ENCODE measurements at regions not wholly inside any gene's neighbourhood (a gene's known extent, or its start where the extent isn't known, plus 50 kb on each side); places are given as distances from the start of the nearest gene placed in this dataset.

- no peaks in the 10 kb centered on the region for H3K9me3 ChIP-seq (ENCODE audit: low read length)
- no peak overlapping the region for H3K4me3 ChIP-seq (ENCODE audit: low read length)
- H3K27me3 ChIP-seq (ENCODE audit: insufficient read depth, low read length) = no peaks in the 10 kb centered on the region
- H2AFZ ChIP-seq (ENCODE audit: low read depth, low read length) = no peak overlapping the region
- no peaks in the 10 kb centered on the region for H3K4me1 ChIP-seq (ENCODE audit: insufficient read depth, low read length)
- no peaks in the 10 kb centered on the region for H3K36me3 ChIP-seq (ENCODE audit: insufficient read depth, low read length)
Measured at GRCh38 chr12:127567531-127567930, 699.4 kb upstream of the TMEM132C start.

- H3K9me3 ChIP-seq (ENCODE audit: low read length) = no peaks in the 10 kb centered on the region
- no peaks in the 10 kb centered on the region for H3K36me3 ChIP-seq (ENCODE audit: insufficient read depth, low read length)
- no peak overlapping the region for H2AFZ ChIP-seq (ENCODE audit: low read depth, low read length)
- H3K4me1 ChIP-seq (ENCODE audit: insufficient read depth, low read length) = no peaks in the 10 kb centered on the region
- no peaks in the 10 kb centered on the region for H3K27me3 ChIP-seq (ENCODE audit: insufficient read depth, low read length)
- H3K4me3 ChIP-seq (ENCODE audit: low read length) = no peak overlapping the region
Measured at GRCh38 chr12:127570387-127570786, 696.6 kb upstream of the TMEM132C start.

GRCh38 chr12:127570793-127571360, 696.1 kb upstream of the TMEM132C start:
- H3K27me3 ChIP-seq (ENCODE audit: insufficient read depth, low read length) = no peaks in the 10 kb centered on the region
- no peaks in the 10 kb centered on the region for H3K36me3 ChIP-seq (ENCODE audit: insufficient read depth, low read length)
- H3K4me1 ChIP-seq (ENCODE audit: insufficient read depth, low read length) = no peaks in the 10 kb centered on the region
- H3K9me3 ChIP-seq (ENCODE audit: low read length) = no peaks in the 10 kb centered on the region
- no peak overlapping the region for H3K4me3 ChIP-seq (ENCODE audit: low read length)
- H2AFZ ChIP-seq (ENCODE audit: low read depth, low read length) = no peak overlapping the region

DNA sequence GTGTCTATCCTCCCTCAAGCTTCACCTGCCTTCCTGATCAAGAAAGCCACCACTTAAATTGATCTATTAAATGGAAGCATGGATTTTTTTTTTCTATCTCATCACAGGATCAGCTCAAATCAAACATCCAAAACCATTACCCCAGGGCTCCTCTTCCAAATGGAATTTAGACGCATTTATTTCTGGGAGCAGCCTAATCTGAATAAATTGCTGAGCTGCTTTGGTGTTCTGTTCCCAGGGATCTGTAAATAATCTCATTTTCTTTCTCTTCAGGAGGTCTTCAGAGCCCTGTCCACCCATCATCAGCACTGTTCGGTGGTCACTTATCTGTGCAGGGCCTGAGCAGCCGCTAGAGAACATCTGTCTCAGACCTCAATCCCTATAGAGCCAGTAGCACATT, 695.4 kb upstream of the TMEM132C start:
- H3K4me3 ChIP-seq (ENCODE audit: low read length) = no peak overlapping the region
- no peaks in the 10 kb centered on the region for H3K36me3 ChIP-seq (ENCODE audit: insufficient read depth, low read length)
- no peak overlapping the region for H2AFZ ChIP-seq (ENCODE audit: low read depth, low read length)
- H3K27me3 ChIP-seq (ENCODE audit: insufficient read depth, low read length) = no peaks in the 10 kb centered on the region
- H3K9me3 ChIP-seq (ENCODE audit: low read length) = no peaks in the 10 kb centered on the region
- H3K4me1 ChIP-seq (ENCODE audit: insufficient read depth, low read length) = no peaks in the 10 kb centered on the region

DNA sequence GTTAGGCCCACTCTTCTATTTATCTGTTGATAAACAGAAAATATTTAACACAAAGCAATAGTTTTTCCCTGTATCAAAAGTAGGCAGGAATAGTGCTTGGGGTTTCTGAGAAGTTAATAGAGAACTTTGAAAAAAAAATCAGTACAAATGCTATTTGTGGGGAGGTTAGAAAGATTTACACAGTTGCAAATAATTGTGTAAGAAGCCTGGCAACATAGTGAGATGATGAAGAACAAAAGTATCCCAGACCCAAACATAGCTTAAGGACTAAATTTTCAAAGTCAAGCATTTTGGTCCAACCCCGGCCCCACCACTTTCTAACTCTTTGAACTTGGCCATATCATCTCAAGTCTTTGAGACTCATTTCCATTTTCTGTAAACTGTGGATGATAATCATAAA, 687.5 kb upstream of the TMEM132C start:
- no peaks in the 10 kb centered on the region for H3K9me3 ChIP-seq (ENCODE audit: low read length)
- no peaks in the 10 kb centered on the region for H3K4me1 ChIP-seq (ENCODE audit: insufficient read depth, low read length)
- H3K4me3 ChIP-seq (ENCODE audit: low read length) = no peak overlapping the region
- H3K27me3 ChIP-seq (ENCODE audit: insufficient read depth, low read length) = no peaks in the 10 kb centered on the region
- no peaks in the 10 kb centered on the region for H3K36me3 ChIP-seq (ENCODE audit: insufficient read depth, low read length)
- no peak overlapping the region for H2AFZ ChIP-seq (ENCODE audit: low read depth, low read length)

DNA sequence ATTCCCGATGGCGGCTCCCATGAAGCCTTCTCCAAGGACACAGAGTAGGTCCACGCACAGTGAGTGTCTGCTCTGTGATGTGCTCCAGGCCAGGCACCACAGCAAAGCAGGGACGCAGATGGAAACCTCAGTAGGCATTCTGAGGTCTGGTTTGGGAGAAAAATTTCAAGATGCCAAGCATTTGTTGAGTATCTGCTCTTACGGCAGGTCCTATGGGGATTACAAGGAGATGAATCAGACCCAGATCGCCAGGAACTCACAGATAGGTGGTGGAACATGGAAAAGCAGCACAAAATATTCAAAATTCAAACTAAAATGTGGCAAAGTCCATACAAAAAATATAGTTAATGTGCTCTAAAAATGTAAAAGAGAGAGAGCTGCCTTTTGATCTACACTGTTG, 684.9 kb upstream of the TMEM132C start:
- Histone ChIP-seq H3K4me1 (ENCODE audit: insufficient read depth, low read length) (no peaks in the 10 kb centered on the region), H3K36me3 (ENCODE audit: insufficient read depth, low read length) (no peaks in the 10 kb centered on the region), H3K9me3 (ENCODE audit: low read length) (no peaks in the 10 kb centered on the region), H3K4me3 (ENCODE audit: low read length) (no peak overlapping the region), H3K27me3 (ENCODE audit: insufficient read depth, low read length) (no peaks in the 10 kb centered on the region), H2AFZ (ENCODE audit: low read depth, low read length) (no peak overlapping the region)

- Histone ChIP-seq H3K36me3 (ENCODE audit: insufficient read depth, low read length) (no peaks in the 10 kb centered on the region), H3K4me3 (ENCODE audit: low read length) (no peak overlapping the region), H3K4me1 (ENCODE audit: insufficient read depth, low read length) (no peaks in the 10 kb centered on the region), H3K27me3 (ENCODE audit: insufficient read depth, low read length) (no peaks in the 10 kb centered on the region), H3K9me3 (ENCODE audit: low read length) (no peaks in the 10 kb centered on the region), H2AFZ (ENCODE audit: low read depth, low read length) (no peak overlapping the region)
Measured at GRCh38 chr12:127583041-127583440, 683.9 kb upstream of the TMEM132C start.

- no peaks in the 10 kb centered on the region for H3K27me3 ChIP-seq (ENCODE audit: insufficient read depth, low read length)
- H3K4me3 ChIP-seq (ENCODE audit: low read length) = no peak overlapping the region
- no peaks in the 10 kb centered on the region for H3K4me1 ChIP-seq (ENCODE audit: insufficient read depth, low read length)
- H3K36me3 ChIP-seq (ENCODE audit: insufficient read depth, low read length) = no peaks in the 10 kb centered on the region
- no peaks in the 10 kb centered on the region for H3K9me3 ChIP-seq (ENCODE audit: low read length)
- H2AFZ ChIP-seq (ENCODE audit: low read depth, low read length) = no peak overlapping the region
Measured at GRCh38 chr12:127588249-127588648, 678.7 kb upstream of the TMEM132C start.

DNA sequence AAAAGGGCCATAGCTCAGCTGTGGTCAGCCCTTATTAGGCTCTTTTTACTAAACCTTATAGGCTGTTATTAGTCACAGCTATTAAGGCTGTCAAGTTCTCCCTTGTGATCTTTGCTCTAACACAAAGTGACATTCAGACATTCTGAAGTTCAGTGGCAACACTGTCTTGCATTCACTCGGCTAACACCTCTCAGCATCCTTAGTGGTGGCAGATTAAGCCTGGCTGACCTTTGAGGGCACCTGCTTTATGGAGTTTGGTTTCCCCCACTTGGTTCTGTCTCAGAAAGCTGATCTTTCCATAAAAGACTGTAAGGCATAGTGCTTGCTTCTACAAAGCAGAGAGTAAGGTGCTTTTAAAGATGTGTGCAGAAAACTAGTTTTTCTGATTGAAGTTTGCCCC, 677.4 kb upstream of the TMEM132C start:
- no peaks in the 10 kb centered on the region for H3K4me1 ChIP-seq (ENCODE audit: insufficient read depth, low read length)
- H3K4me3 ChIP-seq (ENCODE audit: low read length) = no peak overlapping the region
- H2AFZ ChIP-seq (ENCODE audit: low read depth, low read length) = no peak overlapping the region
- H3K36me3 ChIP-seq (ENCODE audit: insufficient read depth, low read length) = no peaks in the 10 kb centered on the region
- no peaks in the 10 kb centered on the region for H3K27me3 ChIP-seq (ENCODE audit: insufficient read depth, low read length)
- H3K9me3 ChIP-seq (ENCODE audit: low read length) = no peaks in the 10 kb centered on the region

- Histone ChIP-seq H3K4me1 (ENCODE audit: insufficient read depth, low read length) (no peaks in the 10 kb centered on the region), H2AFZ (ENCODE audit: low read depth, low read length) (no peak overlapping the region), H3K27me3 (ENCODE audit: insufficient read depth, low read length) (peaks cover 2% of the 10 kb centered on the region), H3K9me3 (ENCODE audit: low read length) (no peaks in the 10 kb centered on the region), H3K36me3 (ENCODE audit: insufficient read depth, low read length) (no peaks in the 10 kb centered on the region), H3K4me3 (ENCODE audit: low read length) (no peak overlapping the region)
Measured at GRCh38 chr12:127590868-127591267, 676.1 kb upstream of the TMEM132C start.

DNA sequence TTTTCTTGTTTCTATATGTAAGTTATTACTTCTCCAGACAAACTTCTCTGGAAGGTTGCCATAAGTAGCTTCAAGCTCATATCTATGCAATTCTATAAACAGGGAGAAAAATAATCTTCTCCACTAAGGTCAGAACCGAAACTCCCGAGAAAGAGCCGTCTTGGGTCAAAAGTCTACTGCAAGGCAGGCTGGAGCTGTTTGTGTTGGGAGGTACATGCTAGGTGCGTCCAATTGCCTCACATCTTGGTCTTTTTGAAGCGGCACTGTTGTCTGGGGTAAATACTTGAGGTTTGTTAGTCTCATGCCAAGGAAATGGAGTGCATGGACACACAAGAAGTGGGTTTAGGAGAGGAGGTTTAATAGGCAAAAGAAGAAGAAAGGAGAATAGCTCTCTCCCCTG, 674.7 kb upstream of the TMEM132C start:
- peaks cover 2% of the 10 kb centered on the region for H3K27me3 ChIP-seq (ENCODE audit: insufficient read depth, low read length)
- no peaks in the 10 kb centered on the region for H3K9me3 ChIP-seq (ENCODE audit: low read length)
- no peaks in the 10 kb centered on the region for H3K4me1 ChIP-seq (ENCODE audit: insufficient read depth, low read length)
- no peaks in the 10 kb centered on the region for H3K36me3 ChIP-seq (ENCODE audit: insufficient read depth, low read length)
- H2AFZ ChIP-seq (ENCODE audit: low read depth, low read length) = no peak overlapping the region
- no peak overlapping the region for H3K4me3 ChIP-seq (ENCODE audit: low read length)

GRCh38 chr12:127594351-127594970, 672.5 kb upstream of the TMEM132C start:
- Histone ChIP-seq H3K36me3 (ENCODE audit: insufficient read depth, low read length) (no peaks in the 10 kb centered on the region), H2AFZ (ENCODE audit: low read depth, low read length) (no peak overlapping the region), H3K4me3 (ENCODE audit: low read length) (no peak overlapping the region), H3K9me3 (ENCODE audit: low read length) (no peaks in the 10 kb centered on the region), H3K4me1 (ENCODE audit: insufficient read depth, low read length) (no peaks in the 10 kb centered on the region), H3K27me3 (ENCODE audit: insufficient read depth, low read length) (peaks cover 2% of the 10 kb centered on the region)

- H3K4me3 ChIP-seq (ENCODE audit: low read length) = no peak overlapping the region
- peaks cover 2% of the 10 kb centered on the region for H3K27me3 ChIP-seq (ENCODE audit: insufficient read depth, low read length)
Measured at GRCh38 chr12:127595506-127595905, 671.5 kb upstream of the TMEM132C start.

DNA sequence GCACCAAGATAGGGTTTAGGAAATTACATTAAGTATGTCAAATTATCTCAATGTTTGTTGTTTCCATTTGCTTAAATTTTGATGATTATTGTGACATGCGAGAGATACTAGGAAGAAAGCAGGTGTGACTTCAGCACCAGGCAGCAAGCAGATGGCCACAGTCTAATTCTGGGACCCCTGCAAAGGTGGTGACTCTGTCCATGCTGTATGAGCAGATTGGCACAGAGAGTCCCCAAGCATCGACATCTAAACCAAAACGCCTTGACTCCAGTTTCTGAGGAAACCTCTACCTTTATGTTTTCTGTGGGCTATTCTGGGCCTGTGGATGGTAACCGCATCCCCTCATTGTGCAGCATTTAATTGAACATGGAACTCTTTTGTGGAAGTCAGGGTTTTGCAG, 670.1 kb upstream of the TMEM132C start:
- Histone ChIP-seq H3K4me3 (ENCODE audit: low read length) (no peak overlapping the region), H3K4me1 (ENCODE audit: insufficient read depth, low read length) (no peaks in the 10 kb centered on the region), H3K36me3 (ENCODE audit: insufficient read depth, low read length) (no peaks in the 10 kb centered on the region), H3K27me3 (ENCODE audit: insufficient read depth, low read length) (peaks cover 2% of the 10 kb centered on the region), H2AFZ (ENCODE audit: low read depth, low read length) (no peak overlapping the region), H3K9me3 (ENCODE audit: low read length) (no peaks in the 10 kb centered on the region)

More at GRCh38 chr12:127595506-127595905, 671.5 kb upstream of the TMEM132C start:
- H3K9me3 ChIP-seq (ENCODE audit: low read length) = no peaks in the 10 kb centered on the region
- no peaks in the 10 kb centered on the region for H3K4me1 ChIP-seq (ENCODE audit: insufficient read depth, low read length)
- no peaks in the 10 kb centered on the region for H3K36me3 ChIP-seq (ENCODE audit: insufficient read depth, low read length)
- no peak overlapping the region for H2AFZ ChIP-seq (ENCODE audit: low read depth, low read length)
